Islet precursor cell (in vitro differentiated cells): ENCODE measurements at regions not wholly inside any gene's neighbourhood (a gene's known extent, or its start where the extent isn't known, plus 50 kb on each side); places are given as distances from the start of the nearest gene placed in this dataset.
A peak's percentile ranks its signal among the peaks of the same experiment; 100 is the strongest.

Experiments used
- DNase-seq: peaks from one replicate; pipeline ENCODE4 v3.0.0-alpha.2; 2018

GRCh38 chr6:167736486-167737204 is 90.1 kb upstream of the AFDN start:
- DNase-seq = peak; percentile 49

- DNase-seq = peak; percentile 49
These were observed 89.4 kb upstream of the AFDN start for GRCh38 chr6:167737205-167737830.

DNA sequence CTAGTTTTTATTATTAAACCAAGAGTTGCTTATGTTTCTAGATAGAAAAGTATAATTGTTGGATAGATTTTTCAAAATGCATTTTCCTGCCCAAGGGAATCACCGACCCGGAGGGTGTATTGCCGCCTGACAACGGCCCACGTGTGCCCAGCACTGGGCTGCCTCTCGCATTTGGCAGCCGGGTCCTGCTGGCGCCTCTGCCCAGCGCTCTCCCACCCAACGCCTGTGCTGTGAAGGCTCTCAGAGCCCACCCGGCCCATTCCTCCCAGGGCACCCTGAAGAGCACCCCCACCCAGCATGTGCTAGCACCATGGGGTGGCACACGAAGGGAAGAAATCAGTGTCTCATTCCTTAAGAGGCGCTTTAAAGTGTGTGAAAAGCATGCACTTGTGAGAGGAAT is 88.3 kb upstream of the AFDN start:
- DNase-seq = peak; percentile 37

GRCh38 chr6:167739721-167740475 is 86.8 kb upstream of the AFDN start:
- peak; percentile 36 for DNase-seq

GRCh38 chr6:167742719-167743303 is 83.9 kb upstream of the AFDN start:
- DNase-seq = peak; percentile 96

- peak; percentile 95 for DNase-seq
These were observed 81.7 kb upstream of the AFDN start for GRCh38 chr6:167744681-167745669.

- peak; percentile 53 for DNase-seq
These were observed 80.9 kb upstream of the AFDN start for GRCh38 chr6:167745670-167746389.

DNA sequence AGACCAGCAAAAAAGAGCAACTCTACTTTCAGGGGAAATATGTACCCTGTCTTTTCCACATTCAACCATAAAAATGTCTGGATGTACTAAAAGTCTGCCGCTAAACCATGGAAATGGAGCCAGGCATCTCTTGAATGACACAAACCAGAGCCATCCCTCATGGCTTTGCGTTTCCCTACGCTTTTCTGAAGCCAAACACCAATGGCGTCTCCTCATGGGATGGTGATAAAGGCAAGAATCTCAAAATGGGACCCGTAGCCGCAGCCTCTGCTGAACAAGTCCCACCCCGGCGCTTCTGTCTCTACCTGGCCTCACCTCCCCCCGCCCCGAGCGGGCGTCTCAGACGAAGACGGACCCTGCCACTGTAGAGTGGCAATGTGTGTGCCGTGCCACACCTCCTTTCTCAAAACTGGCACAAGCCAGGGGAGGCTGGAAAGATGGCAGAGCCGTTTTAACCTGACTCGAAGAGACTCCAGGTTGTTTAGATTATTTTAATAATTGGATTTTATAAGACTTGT is 80.3 kb upstream of the AFDN start:
- peak; percentile 52 for DNase-seq

GRCh38 chr6:167746975-167747374 is 79.7 kb upstream of the AFDN start:
- DNase-seq = peak; percentile 19

GRCh38 chr6:167747645-167748044 is 79.1 kb upstream of the AFDN start:
- peak; percentile 29 for DNase-seq

DNA sequence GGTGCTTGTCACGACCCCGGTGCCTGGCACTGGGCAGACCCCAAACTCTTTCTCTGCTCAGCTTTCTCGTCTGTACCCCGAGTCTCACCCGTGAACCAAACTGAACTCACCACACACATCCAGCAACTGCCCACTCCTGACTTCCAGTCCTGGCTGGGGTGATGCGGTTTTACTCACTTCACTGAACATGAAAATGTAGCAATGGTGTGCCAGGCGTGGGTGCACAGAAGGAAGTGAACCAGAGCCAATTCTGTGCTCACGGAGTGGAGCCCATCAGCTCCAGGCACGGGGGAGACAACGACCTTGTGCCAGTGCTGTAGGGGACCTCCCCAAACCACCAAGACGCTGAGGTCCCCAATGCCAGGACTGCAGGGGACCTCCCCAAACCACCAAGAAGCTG is 78.7 kb upstream of the AFDN start:
- no peak for DNase-seq

- DNase-seq = peak; percentile 81
These were observed 78.0 kb upstream of the AFDN start for GRCh38 chr6:167748458-167749379.

DNA sequence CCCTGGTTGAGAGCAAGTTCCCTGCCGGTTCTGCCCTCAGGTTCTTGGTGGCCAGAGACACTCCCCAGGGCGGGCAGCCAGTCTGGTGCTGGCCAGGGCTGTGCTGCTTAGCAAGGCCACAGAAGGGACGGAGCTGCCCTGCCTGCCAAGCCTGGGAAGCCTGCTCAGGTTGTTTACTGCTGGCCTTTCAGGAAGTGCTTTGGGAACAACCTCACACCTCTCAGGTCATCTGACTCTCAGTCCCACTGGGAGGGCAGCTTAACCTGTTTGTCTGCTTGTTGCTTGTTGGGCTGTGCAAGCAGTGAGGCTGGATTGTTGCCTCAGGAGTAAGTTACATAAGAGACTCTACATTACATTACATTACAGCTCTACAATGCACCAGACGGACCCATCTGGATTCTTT is 75.8 kb upstream of the AFDN start:
- peak; percentile 98 for DNase-seq

- no peak for DNase-seq
These were observed 75.1 kb upstream of the AFDN start for GRCh38 chr6:167751579-167752115.

- DNase-seq = peak; percentile 11
These were observed 73.4 kb upstream of the AFDN start for GRCh38 chr6:167753281-167753680.

- no peak for DNase-seq
These were observed 72.0 kb upstream of the AFDN start for GRCh38 chr6:167754691-167755090.

DNA sequence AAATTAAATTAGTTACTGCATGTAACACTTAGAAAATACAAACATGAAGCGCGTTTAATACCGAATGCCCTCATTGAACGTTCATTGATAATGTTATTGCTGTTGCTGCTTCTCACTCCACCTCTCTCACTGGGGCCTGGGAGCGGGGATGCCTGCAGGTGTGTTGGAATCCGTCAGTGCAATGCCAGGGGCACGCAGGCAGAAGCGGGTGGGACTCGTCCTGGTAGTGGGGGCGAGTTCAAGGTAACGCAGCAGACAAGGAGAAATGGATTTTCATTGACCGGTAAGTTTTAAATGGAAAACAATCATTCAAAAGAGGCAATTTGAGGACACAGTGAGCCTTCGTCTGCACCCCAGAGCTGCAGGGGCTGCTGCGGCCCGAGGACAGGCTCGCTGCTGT is 71.2 kb upstream of the AFDN start:
- DNase-seq = no peak

DNA sequence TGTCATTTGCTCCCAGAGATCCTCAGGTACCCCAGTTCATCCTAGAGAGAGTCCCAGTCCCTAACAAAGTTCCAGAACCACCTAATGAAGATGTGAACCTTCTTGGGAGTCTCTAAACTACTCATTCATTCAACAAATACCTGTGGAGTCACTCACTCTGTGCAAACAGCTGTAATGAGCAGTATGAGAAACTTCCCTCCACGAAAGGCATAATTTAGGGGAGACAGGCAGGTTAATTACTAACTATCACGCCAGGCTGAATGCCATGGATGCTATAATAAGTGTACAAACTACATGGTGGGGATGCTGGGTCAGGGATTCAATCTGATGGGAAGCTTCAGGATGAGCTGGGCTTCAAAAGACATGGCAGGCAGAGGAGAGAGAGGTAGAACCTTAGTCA is 70.1 kb upstream of the AFDN start:
- no peak for DNase-seq

DNA sequence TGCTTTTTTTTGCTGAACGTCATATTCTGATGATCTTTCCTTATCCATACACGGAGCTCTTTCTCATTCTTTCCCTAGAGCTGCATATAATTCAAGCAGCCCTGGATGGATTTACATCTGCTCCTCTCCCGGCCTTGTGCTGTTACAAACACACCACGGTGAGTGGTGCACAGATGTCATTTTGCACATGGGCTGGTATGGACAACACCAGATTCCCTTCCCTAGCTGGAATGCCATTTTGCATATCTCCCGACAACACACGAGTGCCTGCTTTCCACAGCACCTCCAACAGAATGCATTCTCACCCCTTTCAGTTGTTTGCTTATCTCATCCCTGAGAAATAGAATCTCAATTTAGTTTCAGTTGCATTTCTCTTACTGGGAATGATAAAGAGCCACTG is 69.5 kb upstream of the AFDN start:
- no peak for DNase-seq

GRCh38 chr6:167757821-167758220 is 68.9 kb upstream of the AFDN start:
- DNase-seq = no peak
